Right renal cortex interstitium (tissue), 3 donors: ENCODE measurements at regions not wholly inside any gene's neighbourhood (a gene's known extent, or its start where the extent isn't known, plus 50 kb on each side); places are given as distances from the start of the nearest gene placed in this dataset.
A peak's percentile ranks its signal among the peaks of the same experiment; 100 is the strongest.

Experiments used
- DNase-seq, 3 donors: peaks; one replicate each; pipeline ENCODE4 v3.0.0-alpha.2; 2013; ENCODE audit warnings: low read depth in 3 of 3, low spot score in 2 of 3

- DNase-seq, result no peak
These were observed 109.5 kb upstream of the LMO4 start for GRCh38 chr1:87219141-87219540.

- DNase-seq, result no peak
These were observed 109.1 kb upstream of the LMO4 start for GRCh38 chr1:87219626-87220025.

- DNase-seq, result no peak
These were observed 107.7 kb upstream of the LMO4 start for GRCh38 chr1:87220993-87221392.

- DNase-seq, result no peak
These were observed 104.5 kb upstream of the LMO4 start for GRCh38 chr1:87224201-87224600.

GRCh38 chr1:87225171-87225570 lies 103.5 kb upstream of the LMO4 start:
- DNase-seq, result no peak

- peak; percentile 45 to 73 (median 62) for DNase-seq
These were observed 102.3 kb upstream of the LMO4 start for GRCh38 chr1:87226341-87226760.

- DNase-seq, result no peak
These were observed 101.0 kb upstream of the LMO4 start for GRCh38 chr1:87227651-87228050.

GRCh38 chr1:87230501-87230900 lies 98.2 kb upstream of the LMO4 start:
- no peak for DNase-seq

- DNase-seq, result no peak
These were observed 96.8 kb upstream of the LMO4 start for GRCh38 chr1:87231703-87232367.

- no peak for DNase-seq
These were observed 92.1 kb upstream of the LMO4 start for GRCh38 chr1:87236585-87236984.

- no peak for DNase-seq
These were observed 88.6 kb upstream of the LMO4 start for GRCh38 chr1:87239997-87240605.

- no peak for DNase-seq
These were observed 87.9 kb upstream of the LMO4 start for GRCh38 chr1:87240661-87241285.

GRCh38 chr1:87242445-87243185 lies 86.1 kb upstream of the LMO4 start:
- DNase-seq, result no peak

GRCh38 chr1:87243573-87243972 lies 85.1 kb upstream of the LMO4 start:
- no peak for DNase-seq

GRCh38 chr1:87246436-87246835 lies 82.2 kb upstream of the LMO4 start:
- no peak for DNase-seq

GRCh38 chr1:87249803-87250202 lies 78.9 kb upstream of the LMO4 start:
- no peak for DNase-seq

- DNase-seq, result no peak
These were observed 78.3 kb upstream of the LMO4 start for GRCh38 chr1:87250336-87250735.

GRCh38 chr1:87252406-87252805 lies 76.3 kb upstream of the LMO4 start:
- DNase-seq, result no peak

GRCh38 chr1:87262688-87263087 lies 66.0 kb upstream of the LMO4 start:
- no peak for DNase-seq

- no peak for DNase-seq
These were observed 65.4 kb upstream of the LMO4 start for GRCh38 chr1:87263281-87263680.

GRCh38 chr1:87263785-87264184 lies 64.9 kb upstream of the LMO4 start:
- DNase-seq, result no peak

GRCh38 chr1:87264976-87265375 lies 63.7 kb upstream of the LMO4 start:
- no peak for DNase-seq
